ENCODE measurements at regions not wholly inside any gene's neighbourhood (a gene's known extent, or its start where the extent isn't known, plus 50 kb on each side); places are given as distances from the start of the nearest gene placed in this dataset.

GRCh38 chr11:93922830-93923229, 72.4 kb upstream of the VSTM5 start:
- no peak for TF ChIP-seq CTCF (IDR thresholded peaks at IDR 0.05)
- TF ChIP-seq POLR2A (IDR thresholded peaks at IDR 0.05) = no peak

Measured in esophagus squamous epithelium (tissue), 4 donors.